ENCODE measurements at regions not wholly inside any gene's neighbourhood (a gene's known extent, or its start where the extent isn't known, plus 50 kb on each side); places are given as distances from the start of the nearest gene placed in this dataset.

DNA sequence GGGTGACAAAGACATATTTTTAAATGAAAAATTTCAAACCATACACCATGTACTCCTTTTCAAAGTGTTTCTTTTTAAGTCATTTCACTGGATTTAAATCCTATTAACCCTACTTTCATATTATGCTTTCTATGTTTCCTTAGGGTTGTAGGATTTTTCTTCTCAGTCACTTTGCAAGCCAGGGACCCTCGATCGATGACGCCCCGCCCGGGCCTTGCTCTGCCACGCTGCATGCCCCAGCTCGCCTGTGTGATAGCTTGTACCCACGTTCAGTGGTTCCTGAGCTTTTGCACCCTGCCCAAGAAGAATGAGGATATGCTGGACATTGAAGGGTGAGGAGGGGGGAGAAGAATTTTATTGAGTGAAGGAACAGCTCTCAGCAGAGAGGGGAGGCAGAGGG, 568.0 kb downstream of the TRIB2 start:
- no peaks in the 10 kb centered on the region; the same call in 1 of the 2 replicates for H3K27me3 Mint-ChIP-seq (ENCODE audit: low read depth)
- Histone ChIP-seq H2BK120ac (ENCODE audit: low read depth, low read length, poor library complexity, severe bottlenecking) (no peak overlapping the region), H3K79me2 (ENCODE audit: insufficient read depth, low read length) (no peaks in the 10 kb centered on the region), H2AFZ (ENCODE audit: low read length) (no peak overlapping the region), H2BK12ac (ENCODE audit: insufficient read length, low read depth, low read length) (no peak overlapping the region), H4K91ac (ENCODE audit: insufficient read length, low read depth, low read length) (no peak overlapping the region), H3K27me3 (ENCODE audit: insufficient read depth, low read length) (no peaks in the 10 kb centered on the region), H3T11ph (ENCODE audit: low read length) (no peak overlapping the region), H3K23ac (ENCODE audit: insufficient read length, low read depth, low read length) (no peak overlapping the region), H3K4me1 (ENCODE audit: insufficient read depth, low read length) (no peaks in the 10 kb centered on the region), H2AK5ac (ENCODE audit: insufficient read length, low read length) (no peak overlapping the region), H3K79me1 (ENCODE audit: insufficient read depth, low read depth, low read length, poor library complexity, severe bottlenecking) (no peaks in the 10 kb centered on the region), H3K14ac (ENCODE audit: insufficient read depth, low read length) (no peak overlapping the region), H3K18ac (ENCODE audit: insufficient read length, low read depth, low read length) (no peak overlapping the region), H3K4me2 (ENCODE audit: insufficient read depth, insufficient read length, low read length) (no peak overlapping the region), H3K9me3 (ENCODE audit: control insufficient read depth, low read depth, low read length) (no peaks in the 10 kb centered on the region), H3K4ac (ENCODE audit: low read depth, low read length) (no peak overlapping the region), H3K56ac (ENCODE audit: insufficient read length, low read depth, low read length) (no peak overlapping the region), H2BK5ac (ENCODE audit: insufficient read length, low read length) (no peak overlapping the region), H2BK15ac (ENCODE audit: low read depth, low read length) (no peak overlapping the region), H4K5ac (ENCODE audit: insufficient read length, low read depth, low read length) (no peak overlapping the region), H4K20me1 (ENCODE audit: control insufficient read depth, insufficient read depth, insufficient read length) (no peaks in the 10 kb centered on the region), H3K9ac (ENCODE audit: extremely low read depth, insufficient read length, low read length) (no peak overlapping the region), H2BK20ac (ENCODE audit: low read depth, low read length, poor library complexity, severe bottlenecking) (no peak overlapping the region), H3K23me2 (ENCODE audit: insufficient read length, low read depth, low read length, poor library complexity, severe bottlenecking) (no peaks in the 10 kb centered on the region), H4K8ac (replicated peaks; ENCODE audit: insufficient read length, low read depth, low read length) (no peak overlapping the region), H3K27ac (ENCODE audit: insufficient read length, low read depth, low read length) (no peak overlapping the region)
- no peak for DNase-seq
- no CpG with 5 or more reads among the region's 8 CpGs for WGBS (ENCODE audit: extremely low coverage, insufficient read length, low lambda C conversion rate)
- H3K36me3 Mint-ChIP-seq (ENCODE audit: insufficient read depth in 1 of 3, low read depth in 3 of 3), result no peaks in the 10 kb centered on the region; a peak in 1 of 7 replicates
- no peaks in the 10 kb centered on the region for H3K4me1 Mint-ChIP-seq
- H3K9me3 Mint-ChIP-seq, result no peaks in the 10 kb centered on the region; a peak in 1 of 5 replicates
- no peak overlapping the region for H3K4me3 Mint-ChIP-seq
- no peak overlapping the region for H3K27ac Mint-ChIP-seq
- TF ChIP-seq, protein P1, sequence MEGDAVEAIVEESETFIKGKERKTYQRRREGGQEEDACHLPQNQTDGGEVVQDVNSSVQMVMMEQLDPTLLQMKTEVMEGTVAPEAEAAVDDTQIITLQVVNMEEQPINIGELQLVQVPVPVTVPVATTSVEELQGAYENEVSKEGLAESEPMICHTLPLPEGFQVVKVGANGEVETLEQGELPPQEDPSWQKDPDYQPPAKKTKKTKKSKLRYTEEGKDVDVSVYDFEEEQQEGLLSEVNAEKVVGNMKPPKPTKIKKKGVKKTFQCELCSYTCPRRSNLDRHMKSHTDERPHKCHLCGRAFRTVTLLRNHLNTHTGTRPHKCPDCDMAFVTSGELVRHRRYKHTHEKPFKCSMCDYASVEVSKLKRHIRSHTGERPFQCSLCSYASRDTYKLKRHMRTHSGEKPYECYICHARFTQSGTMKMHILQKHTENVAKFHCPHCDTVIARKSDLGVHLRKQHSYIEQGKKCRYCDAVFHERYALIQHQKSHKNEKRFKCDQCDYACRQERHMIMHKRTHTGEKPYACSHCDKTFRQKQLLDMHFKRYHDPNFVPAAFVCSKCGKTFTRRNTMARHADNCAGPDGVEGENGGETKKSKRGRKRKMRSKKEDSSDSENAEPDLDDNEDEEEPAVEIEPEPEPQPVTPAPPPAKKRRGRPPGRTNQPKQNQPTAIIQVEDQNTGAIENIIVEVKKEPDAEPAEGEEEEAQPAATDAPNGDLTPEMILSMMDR (conservative IDR thresholded peaks at IDR 0.05), result no peak
